Left colon (tissue), 2 donors: ENCODE measurements at regions not wholly inside any gene's neighbourhood (a gene's known extent, or its start where the extent isn't known, plus 50 kb on each side); places are given as distances from the start of the nearest gene placed in this dataset.

Experiments used
- ATAC-seq: fragments of 200-7000 bp; cut with Tn5 transposase; one replicate; pipeline ENCODE4 v1.9.1; 2020; ENCODE audit warnings: mild to moderate bottlenecking, moderate library complexity
- DNase-seq, 2 donors: peaks; one replicate each; pipeline ENCODE4 v3.0.0-alpha.2; 2020
- intact Hi-C, 2 donors: fragments of 100-400 bp; cut with DNase I in 1 of 2; cut with micrococcal nuclease in 1 of 2; formaldehyde crosslinking; loops; one replicate each; pipeline versions ENCODE4 v1.11.2 to v1.14.0; 2022; cut with DNase I, micrococcal nuclease
- donor health status: DM: no; HTN: no; CAD: no.
- donor health status: DM: yes; HTN: yes; CAD: no.

GRCh38 chrX:131923614-131924250, 99.4 kb upstream of the STK26 start:
- no peak for DNase-seq
- intact Hi-C loops: no loop called here
- no peak for ATAC-seq

DNA sequence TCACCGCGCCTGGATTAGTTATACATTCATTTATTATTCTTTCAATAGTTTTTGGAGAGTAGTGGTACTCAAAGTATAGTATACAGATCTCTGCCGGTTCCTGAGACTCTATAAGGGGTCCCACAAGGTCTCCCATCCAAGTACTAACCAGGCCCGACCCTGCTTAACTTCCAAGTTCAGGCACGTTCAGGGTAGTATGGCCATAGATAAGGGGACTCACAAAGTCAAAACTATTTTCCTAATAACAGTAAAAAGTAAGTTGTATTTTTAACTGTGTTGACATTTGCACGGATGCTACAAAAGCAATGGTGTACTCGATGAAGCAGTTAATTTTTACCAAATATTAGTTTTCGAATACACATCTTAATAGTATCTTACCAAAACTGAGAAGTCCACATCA, 84.4 kb upstream of the STK26 start:
- ATAC-seq: no peak
- no peak for DNase-seq
- intact Hi-C loops: no loop called here

DNA sequence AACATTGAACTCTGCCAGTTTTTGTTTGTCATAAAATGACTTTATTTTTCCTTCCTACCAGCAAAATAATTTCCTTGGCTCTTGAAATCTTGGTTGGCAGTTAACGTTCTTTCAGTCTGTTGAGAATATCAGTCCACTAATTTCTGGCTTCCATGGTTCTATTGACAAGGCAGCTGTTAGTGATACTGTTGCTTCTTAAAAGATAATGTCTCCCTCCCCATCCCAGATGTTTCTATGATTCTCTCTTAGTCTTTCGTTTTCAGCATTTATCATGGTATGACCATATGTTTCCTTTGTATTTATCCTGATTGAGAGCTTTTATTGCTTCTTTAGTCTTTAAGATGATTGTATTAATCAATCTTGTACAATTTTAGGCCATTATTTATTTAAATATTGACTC, 81.1 kb upstream of the STK26 start:
- intact Hi-C loops: no loop called here
- no peak for DNase-seq

GRCh38 chrX:131944936-131945902, 77.9 kb upstream of the STK26 start:
- no peak for ATAC-seq

More for the DNA sequence above, 81.1 kb upstream of the STK26 start:
- ATAC-seq: no peak

DNA sequence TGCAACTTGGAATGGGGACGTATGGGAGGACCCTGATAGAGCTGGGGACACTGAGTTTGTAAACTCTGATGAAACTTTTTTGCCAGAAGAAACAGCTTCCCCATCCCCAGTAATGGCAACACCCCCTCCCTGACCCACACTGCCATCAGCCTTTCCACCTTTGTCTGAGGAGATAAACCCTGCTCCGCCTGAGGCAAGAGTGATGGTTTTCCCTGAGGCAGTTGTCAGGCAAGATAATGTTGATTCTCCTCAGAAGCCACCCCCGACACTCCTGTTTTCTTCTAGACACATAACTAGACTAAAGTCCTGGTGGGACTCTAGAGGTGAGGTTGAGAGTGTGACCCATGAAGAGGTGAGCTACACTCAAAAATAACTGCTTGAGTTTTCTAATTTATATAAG, 71.9 kb upstream of the STK26 start:
- intact Hi-C loops: no loop called here
- ATAC-seq (no peak), DNase-seq (no peak)

More at GRCh38 chrX:131944936-131945902, 77.9 kb upstream of the STK26 start:
- no peak for DNase-seq
- intact Hi-C loops: no loop called here

- intact Hi-C loops: no loop called here
- no peak for DNase-seq
- no peak for ATAC-seq
Observed at GRCh38 chrX:131955099-131955777, 67.9 kb upstream of the STK26 start.

DNA sequence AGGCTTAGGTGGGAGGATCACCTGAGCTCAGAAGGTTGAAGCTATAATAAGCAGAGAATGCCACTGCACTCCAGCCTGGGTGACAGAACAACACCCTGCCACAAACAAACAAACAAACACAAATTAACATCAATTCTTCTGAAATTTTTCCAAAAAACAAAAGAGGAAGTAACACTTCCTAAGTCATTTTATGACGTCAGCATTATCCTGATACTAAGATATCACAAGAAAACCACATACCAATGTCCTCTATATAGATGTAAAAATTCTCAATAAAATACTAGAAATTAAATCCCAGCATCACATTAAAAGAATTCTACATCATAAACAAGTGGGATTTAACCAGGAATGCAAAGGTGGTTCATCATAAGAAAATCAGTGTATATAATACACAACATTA, 64.4 kb upstream of the STK26 start:
- no peak for DNase-seq
- no peak for ATAC-seq
- intact Hi-C loops: no loop called here

DNA sequence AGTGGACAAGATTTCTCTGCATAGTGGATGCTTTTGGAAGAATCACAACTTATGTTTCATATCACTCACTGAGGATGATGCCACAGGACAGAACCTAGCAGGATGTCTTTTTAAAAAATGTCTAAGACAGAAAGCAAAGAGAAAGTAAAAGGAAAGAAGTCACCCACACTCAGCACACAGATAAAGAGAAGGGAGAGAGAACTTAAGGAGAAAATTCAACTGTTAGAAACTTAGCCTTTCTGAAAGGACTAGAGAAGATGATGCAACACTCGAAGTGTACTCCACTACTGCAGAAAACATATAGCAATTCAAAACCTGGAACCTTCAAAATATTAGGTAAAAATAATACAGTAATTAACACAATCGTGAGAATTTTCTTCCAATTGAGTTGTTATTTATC, 52.8 kb upstream of the STK26 start:
- ATAC-seq (no peak), DNase-seq (no peak)
- intact Hi-C loops: no loop called here
